HFFc6 (cell line): ENCODE measurements at regions not wholly inside any gene's neighbourhood (a gene's known extent, or its start where the extent isn't known, plus 50 kb on each side); places are given as distances from the start of the nearest gene placed in this dataset.
"Not testable (repeated sequence)": the region's sequence is repeated elsewhere in the genome, so short reads cannot be mapped to it uniquely, and the experiment has no call there.

ENCODE experiments used
- DNase-seq: peaks from one replicate; pipeline ENCODE4 v3.0.0-alpha.2; 2018
- H3K27ac Mint-ChIP-seq: 2 replicates; pipeline ENCODE4 v1.8.0; 2020; ENCODE audit warnings: mild to moderate bottlenecking, mixed read lengths
- H3K27me3 Mint-ChIP-seq: 2 replicates; pipeline ENCODE4 v1.8.0; 2021; ENCODE audit warnings: mild to moderate bottlenecking, moderate library complexity, mixed read lengths; ENCODE audit not compliant: insufficient read depth
- H3K36me3 Mint-ChIP-seq: 2 replicates; pipeline ENCODE4 v1.8.0; 2021; ENCODE audit warnings: low read depth, mixed read lengths
- H3K4me1 Mint-ChIP-seq: 2 replicates; pipeline ENCODE4 v1.8.0; 2020; ENCODE audit warnings: low read depth, mixed read lengths
- H3K4me3 Mint-ChIP-seq: 2 replicates; pipeline ENCODE4 v1.8.0; 2020; ENCODE audit warnings: mild to moderate bottlenecking, moderate library complexity, mixed read lengths
- H3K9me3 Mint-ChIP-seq: 2 replicates; pipeline ENCODE4 v1.8.0; 2020; ENCODE audit warnings: mild to moderate bottlenecking, mixed read lengths
- TF ChIP-seq, protein P1 (sequence below): fragments of 200-600 bp; sonication (generic); IDR thresholded peaks from 2 replicates; pipeline ENCODE4 v1.5.0; 2021; ENCODE audit warnings: antibody characterized with exemption, mild to moderate bottlenecking

DNA sequence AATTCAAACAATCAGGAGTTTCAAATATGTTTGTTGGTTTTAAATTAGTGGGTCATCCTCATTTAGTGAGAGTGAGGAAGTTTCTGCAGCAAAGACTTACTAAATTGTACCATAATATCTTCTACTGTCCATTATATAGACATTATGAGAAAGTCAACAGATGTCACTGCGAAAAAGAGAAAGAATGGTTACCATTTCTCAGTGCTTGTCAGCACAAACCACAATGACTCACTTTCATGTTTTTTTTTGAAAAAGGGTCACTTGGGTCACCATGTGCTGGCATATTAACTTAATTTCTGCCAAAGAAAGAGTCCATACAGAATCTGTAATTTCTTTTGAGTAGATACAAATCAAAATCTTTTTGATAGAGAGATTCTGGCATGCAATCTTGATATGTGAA is 924.6 kb upstream of the FAT3 start:
- TF ChIP-seq, protein P1, sequence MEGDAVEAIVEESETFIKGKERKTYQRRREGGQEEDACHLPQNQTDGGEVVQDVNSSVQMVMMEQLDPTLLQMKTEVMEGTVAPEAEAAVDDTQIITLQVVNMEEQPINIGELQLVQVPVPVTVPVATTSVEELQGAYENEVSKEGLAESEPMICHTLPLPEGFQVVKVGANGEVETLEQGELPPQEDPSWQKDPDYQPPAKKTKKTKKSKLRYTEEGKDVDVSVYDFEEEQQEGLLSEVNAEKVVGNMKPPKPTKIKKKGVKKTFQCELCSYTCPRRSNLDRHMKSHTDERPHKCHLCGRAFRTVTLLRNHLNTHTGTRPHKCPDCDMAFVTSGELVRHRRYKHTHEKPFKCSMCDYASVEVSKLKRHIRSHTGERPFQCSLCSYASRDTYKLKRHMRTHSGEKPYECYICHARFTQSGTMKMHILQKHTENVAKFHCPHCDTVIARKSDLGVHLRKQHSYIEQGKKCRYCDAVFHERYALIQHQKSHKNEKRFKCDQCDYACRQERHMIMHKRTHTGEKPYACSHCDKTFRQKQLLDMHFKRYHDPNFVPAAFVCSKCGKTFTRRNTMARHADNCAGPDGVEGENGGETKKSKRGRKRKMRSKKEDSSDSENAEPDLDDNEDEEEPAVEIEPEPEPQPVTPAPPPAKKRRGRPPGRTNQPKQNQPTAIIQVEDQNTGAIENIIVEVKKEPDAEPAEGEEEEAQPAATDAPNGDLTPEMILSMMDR = no peak
- H3K27ac Mint-ChIP-seq = no peak overlapping the region
- DNase-seq = no peak
- peaks cover 25% of the 10 kb centered on the region for H3K9me3 Mint-ChIP-seq
- no peaks in the 10 kb centered on the region for H3K4me1 Mint-ChIP-seq
- H3K27me3 Mint-ChIP-seq = no peaks in the 10 kb centered on the region
- H3K36me3 Mint-ChIP-seq = no peaks in the 10 kb centered on the region
- H3K4me3 Mint-ChIP-seq = no peak overlapping the region

DNA sequence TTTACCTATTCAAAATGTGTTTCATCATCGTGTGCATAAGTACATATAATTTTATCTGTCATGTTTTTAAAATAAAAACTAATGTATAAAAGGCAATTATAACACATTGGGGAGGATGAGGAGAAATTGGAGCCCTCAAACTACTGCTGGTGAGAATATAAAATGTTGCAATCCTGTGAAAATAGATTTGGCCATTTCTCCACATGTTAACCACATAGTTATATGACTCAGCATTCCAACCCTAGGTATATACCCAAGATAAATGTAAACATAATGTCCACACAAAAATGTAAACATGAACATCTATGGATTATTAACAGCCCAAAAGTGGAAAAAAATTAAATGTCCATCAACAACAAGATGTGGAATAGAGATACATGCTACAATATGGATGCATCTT is 928.0 kb upstream of the FAT3 start:
- no peak for DNase-seq
- peaks cover 29% of the 10 kb centered on the region for H3K9me3 Mint-ChIP-seq
- H3K36me3 Mint-ChIP-seq = no peaks in the 10 kb centered on the region
- H3K4me1 Mint-ChIP-seq = no peaks in the 10 kb centered on the region
- no peaks in the 10 kb centered on the region for H3K27me3 Mint-ChIP-seq
- no peak overlapping the region for H3K4me3 Mint-ChIP-seq
- H3K27ac Mint-ChIP-seq = no peak overlapping the region
- TF ChIP-seq, protein P1 = no peak

DNA sequence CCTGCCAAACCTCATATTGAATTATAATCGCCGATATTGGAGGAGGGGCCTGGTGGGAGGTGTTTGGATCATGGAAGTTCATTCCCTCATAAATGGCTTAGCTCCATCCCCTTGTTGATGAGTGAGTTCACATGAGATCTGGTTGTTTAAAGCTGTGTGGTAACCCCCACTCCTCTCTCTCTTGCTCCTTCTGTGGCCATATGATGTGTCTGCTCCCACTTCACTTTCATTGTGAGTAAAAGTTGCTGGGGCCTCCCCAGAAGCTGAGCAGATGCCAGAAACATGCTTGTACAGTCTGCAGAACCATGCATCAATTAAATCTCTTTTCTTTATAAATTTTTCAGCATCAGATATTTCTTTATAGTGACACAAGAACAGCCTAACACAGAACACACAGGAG is 929.0 kb upstream of the FAT3 start:
- no peaks in the 10 kb centered on the region for H3K4me1 Mint-ChIP-seq
- H3K27ac Mint-ChIP-seq = no peak overlapping the region
- TF ChIP-seq, protein P1 = no peak
- H3K36me3 Mint-ChIP-seq = no peaks in the 10 kb centered on the region
- H3K9me3 Mint-ChIP-seq = peaks cover 31% of the 10 kb centered on the region
- H3K27me3 Mint-ChIP-seq = no peaks in the 10 kb centered on the region
- H3K4me3 Mint-ChIP-seq = no peak overlapping the region
- no peak for DNase-seq

DNA sequence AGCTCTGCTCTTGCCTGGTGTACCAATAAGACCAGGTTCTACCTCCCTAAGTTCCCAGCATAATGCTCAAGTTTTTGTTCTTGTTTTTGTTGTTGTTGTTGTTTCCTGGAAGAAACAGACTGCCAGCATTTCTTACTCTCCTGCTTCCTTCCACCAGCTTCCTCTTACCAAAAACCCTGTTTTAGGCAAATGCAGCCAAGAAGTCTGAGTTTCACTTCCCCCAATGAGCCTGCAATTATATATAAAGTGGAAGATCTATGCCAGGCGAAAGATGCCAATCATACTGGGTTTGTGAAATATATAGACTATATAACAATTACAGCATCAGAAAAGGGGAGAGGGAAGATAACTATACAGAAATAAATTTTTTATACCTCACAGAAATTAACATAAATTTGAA is 931.5 kb upstream of the FAT3 start:
- H3K36me3 Mint-ChIP-seq = no peaks in the 10 kb centered on the region
- TF ChIP-seq, protein P1 = no peak
- no peak overlapping the region for H3K27ac Mint-ChIP-seq
- no peak for DNase-seq
- peaks cover 32% of the 10 kb centered on the region for H3K9me3 Mint-ChIP-seq
- H3K4me3 Mint-ChIP-seq = no peak overlapping the region
- no peaks in the 10 kb centered on the region for H3K4me1 Mint-ChIP-seq
- H3K27me3 Mint-ChIP-seq = no peaks in the 10 kb centered on the region

DNA sequence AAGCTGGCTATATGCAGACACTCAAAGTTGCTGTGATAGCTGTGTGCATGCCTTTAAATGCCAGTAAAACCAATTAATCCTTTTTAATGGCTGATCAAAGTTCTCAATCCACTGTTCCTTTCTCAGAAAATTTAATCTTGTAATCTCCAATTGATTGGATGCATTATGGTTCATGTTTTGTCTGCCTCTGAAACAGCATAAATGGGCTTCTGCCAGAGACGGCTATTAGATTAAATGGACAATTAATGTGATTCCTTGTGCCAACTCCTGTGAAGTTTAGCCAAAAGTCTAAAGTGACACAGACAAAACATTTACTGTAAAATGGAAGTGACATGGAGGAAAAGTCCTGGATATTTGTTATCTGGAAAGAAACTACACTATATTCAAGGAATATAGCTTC is 952.5 kb upstream of the FAT3 start:
- Mint-ChIP-seq H3K4me3 (no peak overlapping the region), H3K4me1 (no peaks in the 10 kb centered on the region), H3K9me3 (peaks cover 23% of the 10 kb centered on the region), H3K27me3 (no peaks in the 10 kb centered on the region; the same call in 1 of the 2 replicates), H3K36me3 (no peaks in the 10 kb centered on the region), H3K27ac (no peak overlapping the region)
- no peak for DNase-seq
- TF ChIP-seq, protein P1 = no peak

DNA sequence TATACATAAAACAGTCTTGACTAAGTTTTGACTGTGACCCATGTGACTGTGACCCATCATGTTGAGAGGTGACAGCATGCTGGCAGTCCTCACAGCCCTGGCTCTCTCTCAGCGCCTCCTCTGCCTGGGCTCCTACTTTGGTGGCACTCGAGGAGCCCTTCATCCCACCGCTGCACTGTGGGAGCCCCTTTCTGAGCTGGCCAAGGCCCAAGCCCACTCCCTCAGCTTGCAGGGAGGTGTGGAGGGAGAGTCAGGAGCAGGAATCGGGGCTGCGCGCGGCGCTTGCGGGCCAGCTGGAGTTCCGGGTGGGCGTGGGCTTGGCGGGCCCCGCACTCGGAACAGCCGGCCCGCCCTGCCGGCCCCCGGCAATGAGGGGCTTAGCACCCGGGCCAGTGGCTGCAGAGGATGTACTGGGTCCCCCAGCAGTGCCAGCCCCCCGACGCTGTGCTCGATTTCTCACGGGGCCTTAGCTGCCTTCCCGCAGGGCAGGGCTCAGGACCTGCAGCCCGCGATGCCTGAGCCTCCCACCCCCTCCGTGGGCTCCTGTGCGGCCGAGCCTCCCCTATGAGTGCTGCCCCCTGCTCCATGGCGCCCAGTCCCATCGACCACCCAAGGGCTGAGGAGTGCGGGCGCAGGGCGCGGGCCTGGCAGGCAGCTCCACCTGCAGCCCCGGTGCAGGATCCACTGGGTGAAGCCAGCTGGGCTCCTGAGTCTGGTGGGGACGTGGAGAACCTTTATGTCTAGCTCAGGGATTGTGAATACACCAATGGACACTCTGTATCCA is 955.9 kb upstream of the FAT3 start:
- not testable (repeated sequence) for H3K27me3 Mint-ChIP-seq

More for the DNA sequence above, 955.9 kb upstream of the FAT3 start:
- H3K9me3 Mint-ChIP-seq = peaks cover 31% of the 10 kb centered on the region
- H3K4me1 Mint-ChIP-seq, H3K27ac Mint-ChIP-seq, DNase-seq, H3K36me3 Mint-ChIP-seq, H3K4me3 Mint-ChIP-seq: not testable (repeated sequence)
